ENCODE measurements at regions not wholly inside any gene's neighbourhood (a gene's known extent, or its start where the extent isn't known, plus 50 kb on each side); places are given as distances from the start of the nearest gene placed in this dataset.
"Not testable (repeated sequence)": the region's sequence is repeated elsewhere in the genome, so short reads cannot be mapped to it uniquely, and the experiment has no call there.

GRCh38 chr11:38339835-38340440 lies 1741.9 kb upstream of the RAG2 start:
- H2AFZ ChIP-seq (ENCODE audit: low read depth, low read length): no peak overlapping the region
- TF ChIP-seq EZH2 (IDR thresholded peaks at IDR 0.05; ENCODE audit: insufficient read depth, low read length) (no peak), CTCF (IDR thresholded peaks at IDR 0.05; ENCODE audit: insufficient read depth, low read depth, low read length) (no peak)
- no peaks in the 10 kb centered on the region for H3K4me1 ChIP-seq (ENCODE audit: insufficient read depth, low read length)
- no peaks in the 10 kb centered on the region for H3K36me3 ChIP-seq (ENCODE audit: insufficient read depth, low read length)
- no peaks in the 10 kb centered on the region for H3K4me1 Mint-ChIP-seq (ENCODE audit: low read depth, unreplicated experiment)
- no peaks in the 10 kb centered on the region for H3K27me3 Mint-ChIP-seq (ENCODE audit: low read depth, unreplicated experiment)
- DNase-seq (ENCODE audit: low read depth) (no peak), FAIRE-seq (no peak)
- no peaks in the 10 kb centered on the region for H3K27me3 ChIP-seq (ENCODE audit: insufficient read depth, low read length)
- no peaks in the 10 kb centered on the region for H3K9me3 Mint-ChIP-seq (ENCODE audit: unreplicated experiment)
- no peaks in the 10 kb centered on the region for H3K9me3 ChIP-seq (ENCODE audit: insufficient read depth, low read depth, low read length)
- no peak overlapping the region for H3K9ac ChIP-seq (ENCODE audit: low read length)
- no peaks in the 10 kb centered on the region for H3K36me3 Mint-ChIP-seq (ENCODE audit: low read depth, unreplicated experiment)
- H3K4me3 ChIP-seq (ENCODE audit: insufficient read depth, low read depth, low read length): no peak overlapping the region
- H3K27ac Mint-ChIP-seq (ENCODE audit: unreplicated experiment): no peak overlapping the region
- H3K79me2 ChIP-seq (ENCODE audit: insufficient read depth, low read length): no peaks in the 10 kb centered on the region
- H4K20me1 ChIP-seq (ENCODE audit: insufficient read depth, low read length): no peaks in the 10 kb centered on the region
- H3K27ac ChIP-seq (ENCODE audit: low read depth, low read length): no peak overlapping the region
- H3K4me2 ChIP-seq (ENCODE audit: low read length): no peak overlapping the region
- H3K4me3 Mint-ChIP-seq (ENCODE audit: unreplicated experiment): no peak overlapping the region

- not testable (repeated sequence) for H3K9me3 Mint-ChIP-seq (ENCODE audit: unreplicated experiment); H3K36me3 Mint-ChIP-seq (ENCODE audit: low read depth, unreplicated experiment); H4K20me1 ChIP-seq (ENCODE audit: insufficient read depth, low read length); H3K9ac ChIP-seq (ENCODE audit: low read length); H3K9me3 ChIP-seq (ENCODE audit: insufficient read depth, low read depth, low read length); H3K27me3 ChIP-seq (ENCODE audit: insufficient read depth, low read length); DNase-seq (ENCODE audit: low read depth); H3K4me1 ChIP-seq (ENCODE audit: insufficient read depth, low read length); H3K27ac ChIP-seq (ENCODE audit: low read depth, low read length); H3K36me3 ChIP-seq (ENCODE audit: insufficient read depth, low read length); H3K27me3 Mint-ChIP-seq (ENCODE audit: low read depth, unreplicated experiment); H3K4me3 ChIP-seq (ENCODE audit: insufficient read depth, low read depth, low read length); H2AFZ ChIP-seq (ENCODE audit: low read depth, low read length); H3K79me2 ChIP-seq (ENCODE audit: insufficient read depth, low read length); FAIRE-seq; H3K4me3 Mint-ChIP-seq (ENCODE audit: unreplicated experiment); H3K4me1 Mint-ChIP-seq (ENCODE audit: low read depth, unreplicated experiment); H3K27ac Mint-ChIP-seq (ENCODE audit: unreplicated experiment); H3K4me2 ChIP-seq (ENCODE audit: low read length)
Measured at GRCh38 chr11:38338022-38338421, 1740.0 kb upstream of the RAG2 start.

- H4K20me1 ChIP-seq (ENCODE audit: insufficient read depth, low read length): no peaks in the 10 kb centered on the region
- H3K79me2 ChIP-seq (ENCODE audit: insufficient read depth, low read length): no peaks in the 10 kb centered on the region
- no peak overlapping the region for H3K9ac ChIP-seq (ENCODE audit: low read length)
- H3K4me3 ChIP-seq (ENCODE audit: insufficient read depth, low read depth, low read length): no peak overlapping the region
- H3K27ac Mint-ChIP-seq (ENCODE audit: unreplicated experiment): no peak overlapping the region
- H3K9me3 Mint-ChIP-seq (ENCODE audit: unreplicated experiment): no peaks in the 10 kb centered on the region
- no peaks in the 10 kb centered on the region for H3K9me3 ChIP-seq (ENCODE audit: insufficient read depth, low read depth, low read length)
- H3K36me3 ChIP-seq (ENCODE audit: insufficient read depth, low read length): no peaks in the 10 kb centered on the region
- H3K4me1 ChIP-seq (ENCODE audit: insufficient read depth, low read length): no peaks in the 10 kb centered on the region
- H2AFZ ChIP-seq (ENCODE audit: low read depth, low read length): no peak overlapping the region
- peak; percentile 63 for DNase-seq (ENCODE audit: low read depth)
- H3K4me2 ChIP-seq (ENCODE audit: low read length): no peak overlapping the region
- H3K4me1 Mint-ChIP-seq (ENCODE audit: low read depth, unreplicated experiment): no peaks in the 10 kb centered on the region
- TF ChIP-seq EZH2 (IDR thresholded peaks at IDR 0.05; ENCODE audit: insufficient read depth, low read length): no peak
- no peak for TF ChIP-seq CTCF (IDR thresholded peaks at IDR 0.05; ENCODE audit: insufficient read depth, low read depth, low read length)
- H3K4me3 Mint-ChIP-seq (ENCODE audit: unreplicated experiment): no peak overlapping the region
- no peaks in the 10 kb centered on the region for H3K27me3 ChIP-seq (ENCODE audit: insufficient read depth, low read length)
- no peaks in the 10 kb centered on the region for H3K36me3 Mint-ChIP-seq (ENCODE audit: low read depth, unreplicated experiment)
- no peak overlapping the region for H3K27ac ChIP-seq (ENCODE audit: low read depth, low read length)
- no peaks in the 10 kb centered on the region for H3K27me3 Mint-ChIP-seq (ENCODE audit: low read depth, unreplicated experiment)
- FAIRE-seq: no peak
Measured at GRCh38 chr11:38332046-38332445, 1734.0 kb upstream of the RAG2 start.
